ENCODE measurements at regions not wholly inside any gene's neighbourhood (a gene's known extent, or its start where the extent isn't known, plus 50 kb on each side); places are given as distances from the start of the nearest gene placed in this dataset.

- Mint-ChIP-seq H3K9me3 (no peaks in the 10 kb centered on the region), H3K36me3 (ENCODE audit: low read depth) (no peaks in the 10 kb centered on the region), H3K27ac (no peak overlapping the region), H3K4me3 (no peak overlapping the region), H3K4me1 (peaks cover 15% of the 10 kb centered on the region), H3K27me3 (ENCODE audit: insufficient read depth) (no peaks in the 10 kb centered on the region)
- H3K9ac ChIP-seq (ENCODE audit: extremely low read depth, low read length, poor library complexity, severe bottlenecking) = no peak overlapping the region
- 92 to 95% methylated on average over 12 to 14 of the region's 14 CpGs for WGBS, 2 experiments (ENCODE audit: insufficient coverage in 1 of 2, insufficient read length in 1 of 2)
- no peak overlapping the region for H3K4me3 ChIP-seq (ENCODE audit: low read length)
- H3K27ac ChIP-seq (ENCODE audit: low read depth, low read length) = no peak overlapping the region
- H3K9me3 ChIP-seq (ENCODE audit: control insufficient read depth, low read length) = no peaks in the 10 kb centered on the region
- no peak for TF ChIP-seq CTCF (conservative IDR thresholded peaks at IDR 0.05)
- H3K27me3 ChIP-seq (ENCODE audit: control insufficient read depth, insufficient read depth, low read length, poor library complexity, severe bottlenecking) = no peaks in the 10 kb centered on the region
- H3K4me1 ChIP-seq (ENCODE audit: control insufficient read depth, insufficient read depth, low read length) = no peaks in the 10 kb centered on the region
- no peak for DNase-seq
- no peaks in the 10 kb centered on the region for H3K36me3 ChIP-seq (ENCODE audit: control insufficient read depth, insufficient read depth, low read length)
These were observed 130.7 kb downstream of the RCN1 start for GRCh38 chr11:32221476-32222032.

GRCh38 chr11:32224580-32224979 lies 133.7 kb downstream of the RCN1 start:
- no peak overlapping the region for H3K4me3 Mint-ChIP-seq

GRCh38 chr11:32225571-32226285 lies 134.9 kb downstream of the RCN1 start:
- H3K27me3 Mint-ChIP-seq (ENCODE audit: insufficient read depth) = no peaks in the 10 kb centered on the region
- no peaks in the 10 kb centered on the region for H3K36me3 Mint-ChIP-seq (ENCODE audit: low read depth)
- peaks cover 10% of the 10 kb centered on the region for H3K4me1 Mint-ChIP-seq
- H3K9me3 Mint-ChIP-seq = peaks cover 5% of the 10 kb centered on the region
- Histone ChIP-seq H3K27ac (ENCODE audit: low read depth, low read length) (no peak overlapping the region), H3K4me3 (ENCODE audit: low read length) (no peak overlapping the region), H3K9me3 (ENCODE audit: control insufficient read depth, low read length) (no peaks in the 10 kb centered on the region), H3K9ac (ENCODE audit: extremely low read depth, low read length, poor library complexity, severe bottlenecking) (no peak overlapping the region), H3K27me3 (ENCODE audit: control insufficient read depth, insufficient read depth, low read length, poor library complexity, severe bottlenecking) (no peaks in the 10 kb centered on the region), H3K4me1 (ENCODE audit: control insufficient read depth, insufficient read depth, low read length) (no peaks in the 10 kb centered on the region), H3K36me3 (ENCODE audit: control insufficient read depth, insufficient read depth, low read length) (no peaks in the 10 kb centered on the region)
- WGBS, 2 experiments (ENCODE audit: insufficient coverage in 1 of 2, insufficient read length in 1 of 2) = 88 to 92% methylated on average over 8 to 12 of the region's 14 CpGs
- no peak for TF ChIP-seq CTCF (conservative IDR thresholded peaks at IDR 0.05)
- no peak for DNase-seq
- H3K27ac Mint-ChIP-seq = no peak overlapping the region
- H3K4me3 Mint-ChIP-seq = no peak overlapping the region

More at GRCh38 chr11:32224580-32224979, 133.7 kb downstream of the RCN1 start:
- Mint-ChIP-seq H3K27me3 (ENCODE audit: insufficient read depth) (no peaks in the 10 kb centered on the region), H3K27ac (no peak overlapping the region), H3K4me1 (peaks cover 10% of the 10 kb centered on the region), H3K9me3 (peaks cover 5% of the 10 kb centered on the region), H3K36me3 (ENCODE audit: low read depth) (no peaks in the 10 kb centered on the region)
- no peak overlapping the region for H3K27ac ChIP-seq (ENCODE audit: low read depth, low read length)
- no peak overlapping the region for H3K4me3 ChIP-seq (ENCODE audit: low read length)
- WGBS, 2 experiments (ENCODE audit: insufficient coverage in 1 of 2, insufficient read length in 1 of 2) = 50 to 96% methylated on average over 1 to 3 of the region's 3 CpGs
- no peaks in the 10 kb centered on the region for H3K27me3 ChIP-seq (ENCODE audit: control insufficient read depth, insufficient read depth, low read length, poor library complexity, severe bottlenecking)
- H3K4me1 ChIP-seq (ENCODE audit: control insufficient read depth, insufficient read depth, low read length) = no peaks in the 10 kb centered on the region
- TF ChIP-seq CTCF (conservative IDR thresholded peaks at IDR 0.05) = no peak
- DNase-seq = no peak
- no peaks in the 10 kb centered on the region for H3K36me3 ChIP-seq (ENCODE audit: control insufficient read depth, insufficient read depth, low read length)
- H3K9ac ChIP-seq (ENCODE audit: extremely low read depth, low read length, poor library complexity, severe bottlenecking) = no peak overlapping the region
- no peaks in the 10 kb centered on the region for H3K9me3 ChIP-seq (ENCODE audit: control insufficient read depth, low read length)
